ENCODE measurements at regions not wholly inside any gene's neighbourhood (a gene's known extent, or its start where the extent isn't known, plus 50 kb on each side); places are given as distances from the start of the nearest gene placed in this dataset.

DNA sequence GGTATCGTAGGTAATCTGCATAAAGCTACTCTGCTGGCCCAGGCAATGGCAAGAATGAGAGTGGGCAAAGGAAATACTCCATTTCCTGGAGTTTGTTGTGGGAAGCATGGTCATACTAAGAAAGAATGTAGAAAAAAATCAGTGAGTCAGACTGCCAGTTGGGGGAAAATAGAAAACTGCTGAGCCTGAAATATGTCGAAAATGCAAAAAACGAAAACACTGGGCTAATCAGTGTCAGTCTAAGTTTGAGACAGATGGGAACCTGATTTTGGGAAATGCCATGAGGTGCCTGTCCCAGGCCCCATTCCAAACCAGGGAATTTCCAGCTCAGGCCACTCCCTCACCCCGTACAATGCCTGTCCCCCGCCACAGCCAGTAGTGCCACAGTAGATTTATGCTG lies 150.0 kb downstream of the ZNF33B start:
- H3K36me3 ChIP-seq (ENCODE audit: low read depth) = no peaks in the 10 kb centered on the region
- H3K79me2 ChIP-seq (ENCODE audit: insufficient read depth) = no peaks in the 10 kb centered on the region
- no peaks in the 10 kb centered on the region for H4K20me1 ChIP-seq (ENCODE audit: insufficient read depth)
- H3K9ac ChIP-seq = no peak overlapping the region
- H3F3A ChIP-seq (ENCODE audit: insufficient read depth) = no peaks in the 10 kb centered on the region
- in situ Hi-C loops (cut with MboI) = no loop called here
- TF ChIP-seq EZH2phosphoT487 (IDR thresholded peaks at IDR 0.05; ENCODE audit: insufficient read depth, low read depth) = no peak
- WGBS, 2 experiments (ENCODE audit: low coverage in 1 of 2, low lambda C conversion rate in 2 of 2, missing lambda C conversion rate in 2 of 2) = 16 to 17% methylated on average over 5 of the region's 5 CpGs
- peak overlapping the region; percentile 18; the same call in 1 of the 2 replicates for H3K4me3 ChIP-seq
- no peaks in the 10 kb centered on the region for H3K27me3 ChIP-seq (replicated peaks; ENCODE audit: insufficient read depth)
- H3K9me3 ChIP-seq (ENCODE audit: low read depth) = no peaks in the 10 kb centered on the region
- H3K27ac ChIP-seq = no peak overlapping the region
- H3K4me2 ChIP-seq (ENCODE audit: unreplicated experiment) = peak overlapping the region; percentile 36
- no peak overlapping the region for H2AFZ ChIP-seq
- H3K9me2 ChIP-seq (ENCODE audit: insufficient read depth) = no peaks in the 10 kb centered on the region
- peak; percentile 61 for DNase-seq
- H3K4me1 ChIP-seq (ENCODE audit: insufficient read depth) = peaks cover 9% of the 10 kb centered on the region; the same call in 1 of the 2 replicates

DNA sequence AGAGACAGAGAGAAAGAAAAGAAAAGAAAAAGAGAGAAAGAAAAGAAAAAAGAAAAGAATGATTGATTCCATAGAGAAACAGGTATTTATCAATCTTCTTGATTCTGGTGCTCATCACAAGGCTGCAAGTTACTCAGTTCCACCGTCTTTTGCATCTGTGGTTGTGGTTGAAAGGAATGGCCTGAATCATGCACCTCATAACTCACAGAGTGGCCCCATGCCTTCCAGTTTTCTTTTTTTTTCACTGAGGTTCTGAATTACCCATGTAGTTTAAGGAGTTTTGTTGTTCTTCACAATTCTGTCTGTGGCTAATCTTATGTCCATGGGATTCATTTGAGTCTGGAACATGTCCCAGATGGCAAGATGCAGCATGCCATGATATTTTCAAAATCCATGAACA lies 156.0 kb downstream of the ZNF33B start:
- no peaks in the 10 kb centered on the region for H3F3A ChIP-seq (ENCODE audit: insufficient read depth)
- TF ChIP-seq EZH2 (IDR thresholded peaks at IDR 0.05; ENCODE audit: insufficient read depth, poor library complexity, severe bottlenecking) (no peak), EZH2phosphoT487 (IDR thresholded peaks at IDR 0.05; ENCODE audit: insufficient read depth, low read depth) (no peak)
- H3K9me2 ChIP-seq (ENCODE audit: insufficient read depth) = no peaks in the 10 kb centered on the region
- no peaks in the 10 kb centered on the region for H3K27me3 ChIP-seq (replicated peaks; ENCODE audit: insufficient read depth)
- H3K27ac ChIP-seq = no peak overlapping the region
- no peaks in the 10 kb centered on the region for H3K9me3 ChIP-seq (ENCODE audit: low read depth)
- peak; percentile 37 for DNase-seq
- no peak overlapping the region for H3K4me3 ChIP-seq
- in situ Hi-C loops (cut with MboI) = no loop called here
- H3K36me3 ChIP-seq (ENCODE audit: low read depth) = no peaks in the 10 kb centered on the region
- H3K79me2 ChIP-seq (ENCODE audit: insufficient read depth) = no peaks in the 10 kb centered on the region
- H3K4me1 ChIP-seq (ENCODE audit: insufficient read depth) = no peaks in the 10 kb centered on the region
- no peak overlapping the region for H2AFZ ChIP-seq
- no peak overlapping the region for H3K9ac ChIP-seq
- WGBS, 2 experiments (ENCODE audit: low coverage in 1 of 2, low lambda C conversion rate in 2 of 2, missing lambda C conversion rate in 2 of 2) = 32 to 33% methylated on average over 1 of the region's 1 CpG
- no peak overlapping the region for H3K4me2 ChIP-seq (ENCODE audit: unreplicated experiment)
- no peaks in the 10 kb centered on the region for H4K20me1 ChIP-seq (ENCODE audit: insufficient read depth)

DNA sequence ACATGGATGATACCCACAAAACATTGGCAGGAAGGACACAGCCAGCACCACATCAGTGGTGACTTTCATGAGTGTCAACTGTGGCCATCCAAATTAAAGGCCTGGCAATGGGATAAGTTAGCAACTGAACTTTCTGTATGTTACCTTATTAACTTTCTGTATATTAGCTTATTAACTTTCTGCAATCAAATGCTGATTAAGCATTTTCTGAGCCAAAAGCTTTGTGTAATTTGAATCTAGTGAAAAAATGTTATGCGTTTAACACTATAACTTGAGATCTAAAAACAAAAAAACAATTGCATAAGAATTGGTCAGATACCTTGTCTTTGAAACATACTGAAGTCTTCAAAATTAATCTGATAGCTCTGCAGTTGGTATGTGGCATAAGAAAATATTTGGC lies 159.3 kb downstream of the ZNF33B start:
- no peaks in the 10 kb centered on the region for H3K9me3 ChIP-seq (ENCODE audit: low read depth)
- no peak overlapping the region for H3K9ac ChIP-seq
- no peak for DNase-seq
- no peaks in the 10 kb centered on the region for H3K36me3 ChIP-seq (ENCODE audit: low read depth)
- in situ Hi-C loops (cut with MboI) = no loop called here
- H3K9me2 ChIP-seq (ENCODE audit: insufficient read depth) = no peaks in the 10 kb centered on the region
- no peaks in the 10 kb centered on the region for H3F3A ChIP-seq (ENCODE audit: insufficient read depth)
- no peaks in the 10 kb centered on the region for H3K27me3 ChIP-seq (replicated peaks; ENCODE audit: insufficient read depth)
- H3K27ac ChIP-seq = no peak overlapping the region
- 78 to 96% methylated on average over 1 of the region's 1 CpG for WGBS, 2 experiments (ENCODE audit: low coverage in 1 of 2, low lambda C conversion rate in 2 of 2, missing lambda C conversion rate in 2 of 2)
- H3K4me1 ChIP-seq (ENCODE audit: insufficient read depth) = no peaks in the 10 kb centered on the region
- H3K4me2 ChIP-seq (ENCODE audit: unreplicated experiment) = no peak overlapping the region
- H2AFZ ChIP-seq = no peak overlapping the region
- H4K20me1 ChIP-seq (ENCODE audit: insufficient read depth) = no peaks in the 10 kb centered on the region
- H3K79me2 ChIP-seq (ENCODE audit: insufficient read depth) = no peaks in the 10 kb centered on the region
- H3K4me3 ChIP-seq = no peak overlapping the region
- TF ChIP-seq EZH2 (IDR thresholded peaks at IDR 0.05; ENCODE audit: insufficient read depth, poor library complexity, severe bottlenecking) = no peak
- no peak for TF ChIP-seq EZH2phosphoT487 (IDR thresholded peaks at IDR 0.05; ENCODE audit: insufficient read depth, low read depth)

DNA sequence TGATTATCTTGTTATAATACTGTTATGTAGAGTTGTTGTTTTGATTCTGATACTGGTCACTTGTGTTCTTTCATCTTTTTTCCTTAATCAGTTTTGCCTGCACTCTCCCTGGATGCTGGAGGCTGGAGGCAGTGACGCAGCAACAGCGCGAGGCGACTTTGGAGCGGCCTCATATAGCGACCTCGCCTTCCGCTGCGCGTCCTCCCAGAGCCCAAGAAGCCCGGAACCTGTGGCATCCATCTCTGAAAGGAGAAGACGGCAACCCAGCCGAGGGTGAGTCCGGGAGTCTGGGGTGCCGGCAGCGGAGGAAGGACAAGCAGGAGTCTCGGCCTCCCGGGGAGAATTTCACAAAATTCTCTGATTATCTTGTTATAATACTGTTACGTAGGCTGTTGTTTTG lies 161.2 kb downstream of the ZNF33B start:
- 39 to 42% methylated on average over 19 of the region's 19 CpGs for WGBS, 2 experiments (ENCODE audit: low coverage in 1 of 2, low lambda C conversion rate in 2 of 2, missing lambda C conversion rate in 2 of 2)
- Histone ChIP-seq H3K27ac (no peak overlapping the region), H3K9ac (no peak overlapping the region), H3K4me2 (ENCODE audit: unreplicated experiment) (no peak overlapping the region), H4K20me1 (ENCODE audit: insufficient read depth) (no peaks in the 10 kb centered on the region), H3F3A (ENCODE audit: insufficient read depth) (no peaks in the 10 kb centered on the region), H3K36me3 (ENCODE audit: low read depth) (no peaks in the 10 kb centered on the region), H2AFZ (no peak overlapping the region), H3K4me1 (ENCODE audit: insufficient read depth) (no peaks in the 10 kb centered on the region), H3K9me3 (ENCODE audit: low read depth) (no peaks in the 10 kb centered on the region), H3K27me3 (replicated peaks; ENCODE audit: insufficient read depth) (no peaks in the 10 kb centered on the region), H3K9me2 (ENCODE audit: insufficient read depth) (no peaks in the 10 kb centered on the region), H3K4me3 (no peak overlapping the region), H3K79me2 (ENCODE audit: insufficient read depth) (no peaks in the 10 kb centered on the region)
- DNase-seq = no peak
- TF ChIP-seq EZH2 (IDR thresholded peaks at IDR 0.05; ENCODE audit: insufficient read depth, poor library complexity, severe bottlenecking) = no peak
- no peak for TF ChIP-seq EZH2phosphoT487 (IDR thresholded peaks at IDR 0.05; ENCODE audit: insufficient read depth, low read depth)
- in situ Hi-C loops (cut with MboI) = no loop called here

DNA sequence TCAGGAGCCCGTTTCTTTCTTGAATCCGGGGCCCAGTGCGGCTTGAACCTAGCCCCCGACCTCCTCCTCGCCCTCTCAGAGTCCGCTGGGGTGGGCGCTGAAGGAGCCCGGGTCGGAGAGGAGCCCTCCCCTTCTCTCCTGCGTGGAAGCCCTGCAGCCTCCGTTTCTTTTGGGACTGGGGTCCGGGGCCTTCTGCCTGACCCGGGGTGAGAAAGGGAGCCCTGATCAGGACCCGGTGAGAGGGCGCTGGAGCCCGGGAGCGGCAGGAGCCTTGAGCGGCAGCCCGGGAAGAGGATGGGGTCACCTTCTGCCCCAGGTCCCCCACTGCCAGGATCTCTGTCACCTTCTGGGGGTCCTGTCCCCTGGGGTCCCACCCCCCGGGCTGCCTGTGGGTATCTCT lies 162.3 kb downstream of the ZNF33B start:
- H3K9me2 ChIP-seq (ENCODE audit: insufficient read depth) = no peaks in the 10 kb centered on the region
- no peaks in the 10 kb centered on the region for H4K20me1 ChIP-seq (ENCODE audit: insufficient read depth)
- H3K27me3 ChIP-seq (replicated peaks; ENCODE audit: insufficient read depth) = no peaks in the 10 kb centered on the region
- no peak for DNase-seq
- in situ Hi-C loops (cut with MboI) = no loop called here
- no peak overlapping the region for H3K4me2 ChIP-seq (ENCODE audit: unreplicated experiment)
- no peaks in the 10 kb centered on the region for H3K36me3 ChIP-seq (ENCODE audit: low read depth)
- no peaks in the 10 kb centered on the region for H3F3A ChIP-seq (ENCODE audit: insufficient read depth)
- no peak overlapping the region for H3K27ac ChIP-seq
- H2AFZ ChIP-seq = peak overlapping the region; percentile 62; the same call in 1 of the 2 replicates
- no peaks in the 10 kb centered on the region for H3K4me1 ChIP-seq (ENCODE audit: insufficient read depth)
- H3K9ac ChIP-seq = peak overlapping the region; percentile 25
- WGBS, 2 experiments (ENCODE audit: low coverage in 1 of 2, low lambda C conversion rate in 2 of 2, missing lambda C conversion rate in 2 of 2) = 10 to 13% methylated on average over 19 to 20 of the region's 20 CpGs
- no peaks in the 10 kb centered on the region for H3K79me2 ChIP-seq (ENCODE audit: insufficient read depth)
- peak overlapping the region; percentile 63 for H3K4me3 ChIP-seq
- TF ChIP-seq EZH2phosphoT487 (IDR thresholded peaks at IDR 0.05; ENCODE audit: insufficient read depth, low read depth) (no peak), EZH2 (IDR thresholded peaks at IDR 0.05; ENCODE audit: insufficient read depth, poor library complexity, severe bottlenecking) (no peak)
- H3K9me3 ChIP-seq (ENCODE audit: low read depth) = no peaks in the 10 kb centered on the region

Data from GM23248 (cell line).